ENCODE measurements at regions not wholly inside any gene's neighbourhood (a gene's known extent, or its start where the extent isn't known, plus 50 kb on each side); places are given as distances from the start of the nearest gene placed in this dataset.

DNA sequence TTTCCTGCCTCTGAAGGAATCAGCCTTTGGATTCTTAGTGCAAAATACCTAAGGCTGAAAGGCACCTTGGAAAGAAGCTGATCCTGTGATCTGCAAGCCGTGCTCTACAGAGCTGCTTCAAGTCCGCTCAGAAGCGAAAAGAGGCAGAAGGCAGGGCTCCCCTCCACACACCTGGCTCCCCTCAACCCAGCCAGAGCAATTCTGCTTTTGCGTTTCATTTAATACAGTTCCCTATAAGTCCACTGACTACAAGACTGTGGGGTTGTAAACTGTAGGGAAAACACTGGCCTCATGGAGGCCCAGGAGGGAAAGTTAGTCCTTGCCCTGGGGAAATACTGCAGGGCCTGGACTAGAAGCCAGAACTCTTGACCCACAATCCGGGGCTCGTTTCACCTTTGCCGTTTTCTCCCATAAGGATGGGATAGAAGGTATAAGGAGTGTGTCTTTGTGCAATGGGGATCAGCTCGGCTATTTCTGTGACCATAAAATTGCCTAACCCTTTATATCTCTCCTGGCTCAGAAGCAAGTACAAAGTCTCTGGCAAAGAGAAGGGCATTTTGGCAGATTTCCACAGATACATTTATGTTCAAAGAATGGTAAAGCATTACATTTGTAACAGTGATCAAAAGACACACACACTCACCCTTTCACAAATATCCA lies 95.8 kb upstream of the TEX51 start:
- TF ChIP-seq, protein P1, sequence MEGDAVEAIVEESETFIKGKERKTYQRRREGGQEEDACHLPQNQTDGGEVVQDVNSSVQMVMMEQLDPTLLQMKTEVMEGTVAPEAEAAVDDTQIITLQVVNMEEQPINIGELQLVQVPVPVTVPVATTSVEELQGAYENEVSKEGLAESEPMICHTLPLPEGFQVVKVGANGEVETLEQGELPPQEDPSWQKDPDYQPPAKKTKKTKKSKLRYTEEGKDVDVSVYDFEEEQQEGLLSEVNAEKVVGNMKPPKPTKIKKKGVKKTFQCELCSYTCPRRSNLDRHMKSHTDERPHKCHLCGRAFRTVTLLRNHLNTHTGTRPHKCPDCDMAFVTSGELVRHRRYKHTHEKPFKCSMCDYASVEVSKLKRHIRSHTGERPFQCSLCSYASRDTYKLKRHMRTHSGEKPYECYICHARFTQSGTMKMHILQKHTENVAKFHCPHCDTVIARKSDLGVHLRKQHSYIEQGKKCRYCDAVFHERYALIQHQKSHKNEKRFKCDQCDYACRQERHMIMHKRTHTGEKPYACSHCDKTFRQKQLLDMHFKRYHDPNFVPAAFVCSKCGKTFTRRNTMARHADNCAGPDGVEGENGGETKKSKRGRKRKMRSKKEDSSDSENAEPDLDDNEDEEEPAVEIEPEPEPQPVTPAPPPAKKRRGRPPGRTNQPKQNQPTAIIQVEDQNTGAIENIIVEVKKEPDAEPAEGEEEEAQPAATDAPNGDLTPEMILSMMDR (IDR thresholded peaks at IDR 0.05; ENCODE audit: low read length) = no peak
- no peak for TF ChIP-seq EZH2 (IDR thresholded peaks at IDR 0.05; ENCODE audit: borderline replicate concordance, low read length)

Data from OCI-LY1 (cell line).